ENCODE measurements at regions not wholly inside any gene's neighbourhood (a gene's known extent, or its start where the extent isn't known, plus 50 kb on each side); places are given as distances from the start of the nearest gene placed in this dataset.
A peak's percentile ranks its signal among the peaks of the same experiment; 100 is the strongest.
"Not testable (repeated sequence)": the region's sequence is repeated elsewhere in the genome, so short reads cannot be mapped to it uniquely, and the experiment has no call there.

- DNase-seq = no peak
Observed at GRCh38 chr5:174828804-174829510, 104.6 kb downstream of the MSX2 start.

DNA sequence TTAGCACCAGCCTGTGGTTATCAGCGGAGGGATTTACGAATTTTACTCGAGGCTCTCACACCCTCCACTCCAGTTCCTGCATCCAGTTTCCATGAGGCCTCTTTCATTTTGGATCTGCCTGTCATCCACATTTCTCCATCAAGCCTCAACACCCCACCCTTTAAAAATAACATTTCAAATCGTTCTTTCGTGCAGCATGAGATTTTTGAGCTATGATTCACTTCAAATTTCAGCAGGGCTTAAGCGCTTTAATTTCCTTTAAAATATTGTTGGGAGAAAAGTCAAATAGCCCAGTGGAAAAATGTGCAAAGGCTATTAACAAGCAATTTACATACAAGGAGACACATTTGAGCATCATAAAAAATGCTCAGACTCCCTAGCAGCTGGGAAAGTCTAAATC is 103.2 kb downstream of the MSX2 start:
- DNase-seq = no peak

GRCh38 chr5:174825587-174825986 is 101.2 kb downstream of the MSX2 start:
- no peak for DNase-seq

DNA sequence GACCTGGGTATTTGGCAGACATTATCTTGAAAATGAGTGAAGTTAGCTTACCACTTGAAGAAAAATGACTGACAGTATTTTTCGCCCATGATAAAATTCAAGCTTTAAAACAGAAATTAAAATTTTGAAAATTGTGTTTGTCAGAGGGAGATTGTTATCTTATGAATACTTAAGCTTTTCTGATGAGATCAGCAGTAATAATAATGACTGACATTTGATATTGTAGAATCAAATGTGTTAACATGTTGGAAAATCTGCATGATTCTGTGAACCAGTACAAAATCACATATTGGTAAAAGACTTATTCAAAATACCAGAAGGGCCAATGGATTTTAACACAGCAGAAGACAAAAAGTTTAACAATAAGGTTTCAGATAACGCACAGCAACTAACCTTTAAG is 94.0 kb downstream of the MSX2 start:
- no peak for DNase-seq

GRCh38 chr5:174817610-174818009 is 93.2 kb downstream of the MSX2 start:
- DNase-seq = no peak

DNA sequence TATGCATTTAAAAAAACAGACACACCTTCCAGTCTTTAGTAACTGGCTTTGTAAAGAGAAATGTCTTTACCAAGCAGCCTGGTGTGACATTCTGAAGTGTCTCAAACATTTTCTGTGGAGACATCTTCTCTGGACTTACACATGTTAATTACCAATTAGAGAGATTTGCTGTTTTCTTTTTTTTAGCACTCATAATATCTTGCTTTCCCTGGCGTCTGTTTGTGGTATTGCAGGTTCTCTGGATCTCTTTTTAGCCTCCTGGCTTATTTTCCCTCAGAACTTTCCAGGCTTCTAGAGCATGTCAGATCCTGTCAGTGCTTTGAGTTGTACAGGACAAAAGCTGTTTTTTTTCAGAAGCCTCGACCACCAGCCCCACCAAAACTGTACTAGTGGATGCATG is 92.5 kb downstream of the MSX2 start:
- no peak for DNase-seq

DNA sequence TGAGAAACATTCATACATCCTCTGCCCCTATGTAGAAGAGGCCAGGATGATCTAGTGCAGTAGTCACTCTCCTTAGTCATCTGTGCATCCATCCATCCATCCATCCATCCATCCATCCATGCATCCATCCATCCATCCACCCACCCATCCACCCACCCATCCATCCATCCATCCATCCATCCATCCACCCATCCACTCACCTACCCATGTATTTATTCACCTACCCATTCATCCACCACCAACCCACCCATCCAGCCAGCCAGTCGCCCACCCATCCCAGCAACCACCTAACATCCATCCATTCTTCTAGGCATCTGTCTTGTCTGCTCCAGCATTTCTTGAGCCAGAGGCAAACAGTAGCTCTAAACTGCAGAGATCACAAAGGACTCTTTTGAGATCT is 87.1 kb downstream of the MSX2 start:
- no peak for DNase-seq

DNA sequence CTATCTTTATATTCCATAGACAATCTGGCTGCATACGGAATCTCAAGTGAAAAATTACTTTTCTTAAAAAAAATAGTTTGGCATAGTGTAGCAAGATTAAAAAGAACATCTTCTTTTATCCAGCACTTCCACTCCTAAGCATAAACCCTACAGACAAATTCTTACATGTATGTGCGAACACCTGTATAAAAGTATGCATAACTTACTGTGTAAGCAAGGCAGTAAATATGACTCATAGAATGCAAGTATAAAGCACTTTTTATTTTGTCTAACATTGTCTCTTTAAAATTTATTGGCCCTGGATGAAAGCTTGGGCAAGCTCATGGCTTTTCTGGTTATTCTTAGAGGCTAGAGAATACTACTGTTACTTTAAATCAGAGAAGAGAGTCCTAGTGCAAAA is 86.4 kb downstream of the MSX2 start:
- DNase-seq = no peak

DNA sequence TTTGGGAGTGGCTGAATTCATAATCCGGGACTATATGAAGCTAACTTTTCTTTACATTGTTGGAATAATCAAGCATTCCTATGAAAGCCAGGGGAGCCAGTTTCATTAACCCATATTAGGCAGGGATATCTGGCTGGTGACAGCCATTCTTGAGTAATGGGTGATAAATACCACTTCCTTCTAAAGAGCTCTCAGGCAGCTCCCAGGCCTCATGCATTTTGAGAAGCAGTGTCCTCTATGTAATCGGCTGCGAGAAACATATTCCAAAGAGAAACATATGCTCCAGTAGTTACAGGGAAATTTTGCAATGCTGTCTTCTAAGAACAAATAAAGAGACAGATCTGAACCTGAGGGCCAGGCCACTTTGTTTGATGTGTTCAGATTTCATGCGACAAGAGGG is 83.1 kb downstream of the MSX2 start:
- DNase-seq = no peak

DNA sequence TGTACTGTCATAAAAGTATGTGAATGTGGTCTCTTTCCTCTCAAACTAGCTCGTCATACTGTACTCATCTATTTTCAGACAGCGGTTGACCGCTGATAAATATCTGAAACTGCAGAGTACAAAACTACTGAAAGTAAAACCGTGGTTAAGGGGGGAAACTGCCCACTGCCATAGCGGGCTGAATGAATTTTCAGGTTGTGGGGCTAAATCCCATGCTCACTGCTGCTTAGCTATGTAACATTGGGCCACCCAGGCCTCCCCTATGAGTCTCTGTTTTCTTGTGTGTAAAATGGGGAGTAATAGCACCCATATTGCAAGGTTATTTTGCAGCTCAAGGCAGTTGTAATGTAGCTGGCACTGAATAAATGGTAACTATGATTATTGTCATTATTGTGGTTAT is 82.3 kb downstream of the MSX2 start:
- DNase-seq = no peak

DNA sequence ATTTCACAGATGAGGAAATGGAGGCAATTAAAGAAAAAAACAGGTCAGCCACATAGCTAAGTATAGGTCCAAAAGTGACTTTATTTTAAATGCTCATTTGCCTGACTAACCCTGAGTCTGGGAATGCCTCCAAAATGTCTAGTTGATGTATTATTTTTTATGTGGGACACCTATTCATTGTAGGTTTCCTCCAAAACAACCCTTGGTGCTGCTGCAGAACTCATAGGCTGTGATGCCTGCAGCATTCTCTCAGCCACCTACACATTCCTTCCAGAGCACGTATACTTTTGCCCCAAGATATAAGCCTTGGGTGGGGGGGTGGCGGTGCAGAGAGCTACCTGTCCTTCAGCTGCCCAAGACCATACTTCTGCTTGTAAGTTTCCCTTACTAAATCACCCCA is 77.4 kb downstream of the MSX2 start:
- no peak for DNase-seq

- DNase-seq = no peak
Observed at GRCh38 chr5:174800435-174800834, 76.1 kb downstream of the MSX2 start.

GRCh38 chr5:174799121-174799520 is 74.7 kb downstream of the MSX2 start:
- DNase-seq = no peak

- DNase-seq = no peak
Observed at GRCh38 chr5:174798551-174798951, 74.2 kb downstream of the MSX2 start.

GRCh38 chr5:174796711-174797192 is 72.4 kb downstream of the MSX2 start:
- no peak for DNase-seq

GRCh38 chr5:174794931-174795672 is 70.7 kb downstream of the MSX2 start:
- no peak for DNase-seq

- peak; percentile 8 for DNase-seq
Observed at GRCh38 chr5:174793684-174794328, 69.4 kb downstream of the MSX2 start.

GRCh38 chr5:174793076-174793475 is 68.7 kb downstream of the MSX2 start:
- no peak for DNase-seq

GRCh38 chr5:174792265-174792664 is 67.9 kb downstream of the MSX2 start:
- not testable (repeated sequence) for DNase-seq

GRCh38 chr5:174790906-174791305 is 66.5 kb downstream of the MSX2 start:
- no peak for DNase-seq

DNA sequence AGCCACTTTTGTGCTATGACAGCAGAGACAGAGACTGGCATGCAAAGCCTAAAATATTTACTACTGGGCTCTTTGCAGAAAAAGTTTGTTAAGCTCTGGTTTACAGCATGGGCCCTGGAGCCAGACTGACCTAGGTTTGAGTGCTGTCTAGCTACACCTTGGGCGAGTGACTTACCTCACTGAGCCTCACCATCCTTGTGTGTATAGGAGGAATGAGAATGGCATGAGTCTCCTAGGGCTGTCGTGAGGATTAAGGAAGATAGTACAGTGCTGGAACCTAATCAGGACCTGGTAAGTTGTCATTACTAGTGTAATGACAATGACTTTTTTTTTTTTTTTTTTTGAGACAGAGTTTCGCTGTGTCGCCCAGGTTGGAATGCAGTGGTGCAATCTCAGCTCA is 65.2 kb downstream of the MSX2 start:
- no peak for DNase-seq

DNA sequence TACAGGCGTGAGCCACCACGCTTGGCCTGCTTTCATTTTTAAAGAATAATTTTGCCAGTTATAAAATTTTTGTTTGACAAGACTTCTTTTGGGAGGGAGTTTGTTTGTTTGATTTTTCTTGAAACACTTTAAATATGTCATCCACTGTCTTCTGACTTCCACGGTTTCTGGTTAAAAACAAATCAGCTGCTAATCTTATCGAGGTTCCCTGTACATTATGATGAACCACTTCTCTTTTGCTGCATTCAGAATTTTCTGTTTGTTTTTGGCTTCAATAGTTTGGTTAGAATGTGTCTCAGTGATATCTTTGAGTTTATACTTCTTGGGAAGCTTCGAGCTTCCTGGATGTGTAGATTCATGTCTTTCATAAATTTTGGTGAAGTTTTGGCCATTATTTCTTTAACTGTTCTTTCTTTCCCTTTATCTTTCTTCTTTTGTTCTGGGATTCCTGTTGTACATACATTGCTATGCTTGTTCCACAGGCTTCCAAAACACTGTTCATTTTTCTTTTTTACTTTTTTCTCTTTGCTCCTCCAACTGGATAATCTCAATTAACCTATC is 60.8 kb downstream of the MSX2 start:
- DNase-seq = no peak
